ENCODE measurements at regions not wholly inside any gene's neighbourhood (a gene's known extent, or its start where the extent isn't known, plus 50 kb on each side); places are given as distances from the start of the nearest gene placed in this dataset.

GRCh38 chr14:106681568-106681967, 1155.2 kb downstream of the TMEM121 start:
- TF ChIP-seq REST (IDR thresholded peaks at IDR 0.05; ENCODE audit: low read depth) = no peak
- no peak for TF ChIP-seq YY1 (IDR thresholded peaks at IDR 0.05; ENCODE audit: low read depth)
- no peak for TF ChIP-seq NFIC (IDR thresholded peaks at IDR 0.05)

DNA sequence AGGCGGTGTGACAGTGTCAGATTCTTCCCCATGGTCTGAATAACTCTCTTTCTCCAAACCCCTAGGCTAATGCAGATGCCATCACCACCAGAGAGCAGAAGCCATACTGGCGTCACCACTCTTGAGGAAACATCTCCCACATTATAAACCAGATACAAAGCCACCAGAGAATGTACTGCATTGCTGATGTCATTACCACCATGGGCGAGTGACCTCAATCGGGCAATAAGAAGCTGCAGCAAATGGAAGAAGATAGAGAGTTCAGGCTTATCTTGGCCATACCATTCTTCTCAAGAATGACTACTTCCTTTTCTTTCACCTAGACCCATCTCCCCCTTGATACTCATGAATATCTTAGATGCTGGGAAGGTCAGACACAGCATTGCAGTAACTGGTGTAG, 1157.2 kb downstream of the TMEM121 start:
- TF ChIP-seq CREB1 (IDR thresholded peaks at IDR 0.05; ENCODE audit: low read depth) (no peak), TCF12 (IDR thresholded peaks at IDR 0.05; ENCODE audit: low read depth) (no peak), EP300 (IDR thresholded peaks at IDR 0.05; ENCODE audit: borderline replicate concordance) (no peak), NFIC (IDR thresholded peaks at IDR 0.05) (no peak), RAD21 (IDR thresholded peaks at IDR 0.05; ENCODE audit: low read depth) (no peak), YY1 (IDR thresholded peaks at IDR 0.05; ENCODE audit: low read depth) (no peak), ZBTB7A (IDR thresholded peaks at IDR 0.05; ENCODE audit: low read depth) (no peak), MAX (IDR thresholded peaks at IDR 0.05) (no peak), REST (IDR thresholded peaks at IDR 0.05; ENCODE audit: low read depth) (no peak), TAF1 (IDR thresholded peaks at IDR 0.05; ENCODE audit: low read depth) (no peak), TEAD4 (IDR thresholded peaks at IDR 0.05) (no peak), EGR1 (IDR thresholded peaks at IDR 0.05) (no peak), CEBPB (IDR thresholded peaks at IDR 0.05) (no peak), FOXM1 (IDR thresholded peaks at IDR 0.05; ENCODE audit: borderline replicate concordance, low read depth) (no peak)
- TF ChIP-seq, protein P1, sequence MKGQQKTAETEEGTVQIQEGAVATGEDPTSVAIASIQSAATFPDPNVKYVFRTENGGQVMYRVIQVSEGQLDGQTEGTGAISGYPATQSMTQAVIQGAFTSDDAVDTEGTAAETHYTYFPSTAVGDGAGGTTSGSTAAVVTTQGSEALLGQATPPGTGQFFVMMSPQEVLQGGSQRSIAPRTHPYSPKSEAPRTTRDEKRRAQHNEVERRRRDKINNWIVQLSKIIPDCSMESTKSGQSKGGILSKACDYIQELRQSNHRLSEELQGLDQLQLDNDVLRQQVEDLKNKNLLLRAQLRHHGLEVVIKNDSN (IDR thresholded peaks at IDR 0.05) = no peak

DNA sequence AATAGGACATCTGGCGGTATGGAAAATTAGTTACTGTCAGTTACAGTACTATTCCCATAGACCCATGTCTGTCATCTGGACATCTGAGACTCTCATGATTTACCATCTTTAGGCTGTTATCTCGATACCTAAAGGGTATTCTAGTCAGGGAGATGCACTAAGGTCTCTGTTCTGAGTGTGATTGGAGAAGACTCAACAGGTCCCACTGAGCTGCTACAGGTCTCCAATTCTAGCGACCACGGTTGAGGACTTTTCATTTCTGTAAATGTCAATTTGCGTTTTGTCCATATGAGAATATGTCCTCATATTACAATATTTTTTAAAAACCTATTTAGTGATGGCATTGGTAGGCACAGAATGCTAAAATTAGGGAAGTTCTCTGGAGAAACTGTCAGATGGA, 1160.2 kb downstream of the TMEM121 start:
- TF ChIP-seq FOXM1 (IDR thresholded peaks at IDR 0.05; ENCODE audit: borderline replicate concordance, low read depth) = no peak
- no peak for TF ChIP-seq RAD21 (IDR thresholded peaks at IDR 0.05; ENCODE audit: low read depth)

DNA sequence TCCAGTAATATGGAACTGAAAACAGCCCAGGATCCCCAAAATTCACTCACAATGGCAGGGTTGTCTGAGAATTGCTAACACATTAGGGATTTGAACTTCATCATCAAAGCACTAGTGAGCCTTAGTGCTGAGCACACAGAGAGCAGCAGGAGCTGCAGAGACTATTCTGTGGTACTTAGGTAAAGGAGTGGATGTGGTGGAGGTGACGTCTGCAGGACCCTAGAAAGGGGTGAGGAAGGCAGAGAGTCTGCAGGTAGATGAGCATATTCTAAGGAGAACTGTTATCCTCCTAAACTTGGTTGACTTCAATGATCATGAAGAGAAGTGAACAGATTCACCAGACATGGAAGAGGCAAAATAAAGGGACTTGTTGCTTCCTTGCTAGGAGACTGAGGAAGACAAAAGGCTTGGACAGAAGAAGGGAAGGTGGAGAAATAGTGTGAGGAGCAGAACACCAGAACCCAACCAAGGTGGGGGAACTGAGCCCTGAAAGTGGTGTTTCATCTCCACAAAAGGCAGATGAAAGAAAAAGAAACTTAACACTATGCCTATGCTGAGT, 1164.0 kb downstream of the TMEM121 start:
- TF ChIP-seq, protein P1 (IDR thresholded peaks at IDR 0.05) = no peak
- TF ChIP-seq NFIC (IDR thresholded peaks at IDR 0.05) (no peak), ZBTB7A (IDR thresholded peaks at IDR 0.05; ENCODE audit: low read depth) (no peak), EGR1 (IDR thresholded peaks at IDR 0.05) (no peak), MAX (IDR thresholded peaks at IDR 0.05) (no peak), TAF1 (IDR thresholded peaks at IDR 0.05; ENCODE audit: low read depth) (no peak), YY1 (IDR thresholded peaks at IDR 0.05; ENCODE audit: low read depth) (no peak), TEAD4 (IDR thresholded peaks at IDR 0.05) (no peak)

GRCh38 chr14:106691601-106692291, 1165.4 kb downstream of the TMEM121 start:
- TF ChIP-seq ZBTB7A (IDR thresholded peaks at IDR 0.05; ENCODE audit: low read depth) (no peak), MAX (IDR thresholded peaks at IDR 0.05) (no peak), CREB1 (IDR thresholded peaks at IDR 0.05; ENCODE audit: low read depth) (no peak), FOXM1 (IDR thresholded peaks at IDR 0.05; ENCODE audit: borderline replicate concordance, low read depth) (no peak), NFIC (IDR thresholded peaks at IDR 0.05) (no peak), EGR1 (IDR thresholded peaks at IDR 0.05) (no peak)

DNA sequence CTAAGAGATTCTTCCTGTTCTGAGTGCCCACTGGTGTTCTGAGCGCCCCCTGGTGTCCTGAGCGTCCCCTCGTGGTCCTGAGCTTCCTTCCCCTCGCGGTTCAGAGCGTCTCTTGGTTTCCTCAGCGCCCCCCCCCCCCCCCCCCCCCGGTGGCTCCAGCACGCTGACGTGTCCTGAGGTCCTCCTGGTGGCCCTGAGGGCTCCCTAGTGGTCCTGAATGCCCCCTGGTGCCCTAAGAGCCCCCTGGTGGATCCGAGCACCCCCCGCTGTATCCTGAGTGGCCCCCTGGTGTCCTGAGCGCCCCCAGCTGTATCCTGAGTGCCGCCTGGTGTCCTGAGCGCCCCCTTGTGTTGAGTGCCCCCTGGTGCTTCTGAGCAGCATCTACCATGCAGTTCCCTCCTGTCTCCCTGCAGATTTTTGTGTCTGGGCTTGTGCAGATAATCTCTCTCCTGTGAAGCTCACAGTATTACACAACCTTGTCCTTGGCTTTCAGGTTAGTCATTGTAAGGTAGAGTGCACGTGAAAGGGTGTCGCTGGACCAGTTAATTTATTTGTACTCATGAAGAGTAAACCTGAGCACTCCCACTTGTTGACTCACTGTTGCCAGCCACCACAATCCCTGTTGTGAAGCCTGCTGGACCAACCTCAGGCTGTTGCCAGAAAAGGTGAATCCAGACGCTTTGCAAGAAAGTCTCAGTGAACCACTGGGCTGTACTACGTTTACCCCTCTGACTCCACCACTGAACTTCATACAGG, 1168.4 kb downstream of the TMEM121 start:
- no peak for TF ChIP-seq TAF1 (IDR thresholded peaks at IDR 0.05; ENCODE audit: low read depth)
- no peak for TF ChIP-seq TCF12 (IDR thresholded peaks at IDR 0.05; ENCODE audit: low read depth)
- TF ChIP-seq MAX (IDR thresholded peaks at IDR 0.05) = no peak
- no peak for TF ChIP-seq FOXM1 (IDR thresholded peaks at IDR 0.05; ENCODE audit: borderline replicate concordance, low read depth)
- TF ChIP-seq ZBTB7A (IDR thresholded peaks at IDR 0.05; ENCODE audit: low read depth) = no peak
- TF ChIP-seq NFIC (IDR thresholded peaks at IDR 0.05) = no peak
- TF ChIP-seq CREB1 (IDR thresholded peaks at IDR 0.05; ENCODE audit: low read depth) = no peak
- no peak for TF ChIP-seq YY1 (IDR thresholded peaks at IDR 0.05; ENCODE audit: low read depth)
